ENCODE measurements at regions not wholly inside any gene's neighbourhood (a gene's known extent, or its start where the extent isn't known, plus 50 kb on each side); places are given as distances from the start of the nearest gene placed in this dataset.

DNA sequence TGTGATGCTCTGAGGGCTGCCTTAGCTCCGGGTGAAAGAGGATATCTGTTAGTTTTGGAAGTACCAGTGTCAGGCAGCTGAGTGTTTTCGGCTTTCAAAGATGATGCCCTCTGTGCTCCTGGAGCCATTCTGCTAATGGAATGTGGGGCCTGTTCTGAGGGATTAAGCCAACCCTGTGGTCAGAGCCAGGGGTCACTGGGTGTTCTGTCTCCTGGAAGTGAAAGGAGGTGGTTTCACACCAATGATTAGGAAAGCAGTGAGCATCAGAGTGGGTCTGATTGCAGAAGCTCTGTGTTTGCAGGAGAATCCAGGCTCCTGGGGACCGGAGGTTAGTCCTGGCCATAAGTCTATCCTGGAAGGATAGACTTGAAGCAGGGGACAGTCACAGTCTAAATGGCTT lies 94.6 kb downstream of the UQCRFS1 start:
- TF ChIP-seq, protein P1, sequence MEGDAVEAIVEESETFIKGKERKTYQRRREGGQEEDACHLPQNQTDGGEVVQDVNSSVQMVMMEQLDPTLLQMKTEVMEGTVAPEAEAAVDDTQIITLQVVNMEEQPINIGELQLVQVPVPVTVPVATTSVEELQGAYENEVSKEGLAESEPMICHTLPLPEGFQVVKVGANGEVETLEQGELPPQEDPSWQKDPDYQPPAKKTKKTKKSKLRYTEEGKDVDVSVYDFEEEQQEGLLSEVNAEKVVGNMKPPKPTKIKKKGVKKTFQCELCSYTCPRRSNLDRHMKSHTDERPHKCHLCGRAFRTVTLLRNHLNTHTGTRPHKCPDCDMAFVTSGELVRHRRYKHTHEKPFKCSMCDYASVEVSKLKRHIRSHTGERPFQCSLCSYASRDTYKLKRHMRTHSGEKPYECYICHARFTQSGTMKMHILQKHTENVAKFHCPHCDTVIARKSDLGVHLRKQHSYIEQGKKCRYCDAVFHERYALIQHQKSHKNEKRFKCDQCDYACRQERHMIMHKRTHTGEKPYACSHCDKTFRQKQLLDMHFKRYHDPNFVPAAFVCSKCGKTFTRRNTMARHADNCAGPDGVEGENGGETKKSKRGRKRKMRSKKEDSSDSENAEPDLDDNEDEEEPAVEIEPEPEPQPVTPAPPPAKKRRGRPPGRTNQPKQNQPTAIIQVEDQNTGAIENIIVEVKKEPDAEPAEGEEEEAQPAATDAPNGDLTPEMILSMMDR (conservative IDR thresholded peaks at IDR 0.05) = no peak
- no peaks in the 10 kb centered on the region for H3K4me1 Mint-ChIP-seq
- H3K36me3 Mint-ChIP-seq (ENCODE audit: low read depth) = no peaks in the 10 kb centered on the region
- no peak overlapping the region for H3K4me3 Mint-ChIP-seq
- peaks cover 5% of the 10 kb centered on the region for H3K27me3 Mint-ChIP-seq (ENCODE audit: low read depth)
- H3K9me3 Mint-ChIP-seq = no peaks in the 10 kb centered on the region
- DNase-seq (ENCODE audit: low read depth, low spot score) = no peak
- no peak overlapping the region for H3K27ac Mint-ChIP-seq (ENCODE audit: unreplicated experiment)

DNA sequence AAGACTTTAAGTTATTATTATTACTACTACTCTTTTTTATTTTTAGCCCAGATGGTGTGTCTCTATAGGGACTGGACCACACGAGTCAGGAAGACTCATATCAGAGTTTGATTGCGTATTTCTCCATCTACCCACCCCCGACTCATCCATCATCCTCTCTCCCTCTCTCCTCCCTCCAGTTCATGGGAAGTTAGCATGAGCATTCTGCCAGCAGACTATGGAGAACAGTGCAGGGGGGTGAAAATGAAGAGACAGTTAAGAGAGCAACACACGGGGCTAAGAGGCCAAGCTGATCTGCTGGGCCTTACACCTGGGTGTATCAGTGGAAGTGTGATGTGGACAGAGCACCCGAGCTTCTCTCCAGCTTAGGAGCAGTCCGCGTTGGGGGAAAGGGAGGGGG lies 95.0 kb downstream of the UQCRFS1 start:
- Mint-ChIP-seq H3K27ac (ENCODE audit: unreplicated experiment) (no peak overlapping the region), H3K4me3 (no peak overlapping the region), H3K4me1 (no peaks in the 10 kb centered on the region), H3K9me3 (no peaks in the 10 kb centered on the region), H3K36me3 (ENCODE audit: low read depth) (no peaks in the 10 kb centered on the region), H3K27me3 (ENCODE audit: low read depth) (peaks cover 3% of the 10 kb centered on the region)
- DNase-seq (ENCODE audit: low read depth, low spot score) = no peak
- TF ChIP-seq, protein P1 (conservative IDR thresholded peaks at IDR 0.05) = no peak

DNA sequence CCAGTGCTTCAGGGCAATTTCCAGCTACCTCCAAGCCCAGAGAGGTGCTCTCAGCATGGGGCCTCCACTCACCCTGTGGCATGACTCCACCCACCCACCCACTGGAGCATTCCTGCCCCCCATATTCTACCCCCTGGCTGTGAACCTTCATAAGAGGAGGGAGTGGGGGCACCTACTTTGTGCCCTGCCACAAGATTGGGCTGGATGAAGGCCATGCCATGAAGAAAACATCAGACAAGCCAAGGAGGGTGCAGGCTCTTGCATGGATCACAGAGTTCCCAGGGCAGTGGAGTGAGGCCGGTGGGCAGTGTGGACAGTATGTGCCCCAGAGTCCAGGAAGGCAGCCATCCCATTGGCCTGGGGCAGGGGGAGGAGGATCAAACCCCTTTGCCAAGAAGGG lies 97.8 kb downstream of the UQCRFS1 start:
- no peak overlapping the region for H3K27ac Mint-ChIP-seq (ENCODE audit: unreplicated experiment)
- H3K36me3 Mint-ChIP-seq (ENCODE audit: low read depth) = no peaks in the 10 kb centered on the region
- TF ChIP-seq, protein P1 (conservative IDR thresholded peaks at IDR 0.05) = no peak
- H3K4me3 Mint-ChIP-seq = no peak overlapping the region
- peaks cover 18% of the 10 kb centered on the region for H3K27me3 Mint-ChIP-seq (ENCODE audit: low read depth)
- no peaks in the 10 kb centered on the region for H3K4me1 Mint-ChIP-seq
- DNase-seq (ENCODE audit: low read depth, low spot score) = no peak
- no peaks in the 10 kb centered on the region for H3K9me3 Mint-ChIP-seq

DNA sequence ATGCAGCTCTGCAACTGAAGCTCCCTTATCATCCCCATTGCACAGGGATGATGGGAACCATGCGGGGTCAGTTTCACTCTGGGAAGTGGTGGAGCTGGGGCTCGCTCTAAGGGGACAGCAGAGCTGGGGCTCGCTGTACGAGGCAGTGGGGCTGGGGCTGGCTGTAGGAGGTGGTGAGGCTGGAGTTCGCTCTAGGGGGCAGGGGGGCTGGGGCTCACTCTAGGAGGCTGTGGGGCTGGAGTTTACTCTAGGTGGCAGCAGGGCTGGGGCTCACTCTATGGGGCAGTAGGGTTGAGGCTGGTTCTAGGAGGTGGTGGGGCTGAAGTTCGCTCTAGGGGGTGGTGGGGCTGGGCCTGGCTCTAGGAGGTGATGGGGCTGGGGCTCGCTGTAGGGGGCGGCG lies 99.1 kb downstream of the UQCRFS1 start:
- Mint-ChIP-seq H3K4me1 (no peaks in the 10 kb centered on the region), H3K9me3 (no peaks in the 10 kb centered on the region), H3K27ac (ENCODE audit: unreplicated experiment) (no peak overlapping the region), H3K27me3 (ENCODE audit: low read depth) (peaks cover 19% of the 10 kb centered on the region), H3K4me3 (no peak overlapping the region), H3K36me3 (ENCODE audit: low read depth) (no peaks in the 10 kb centered on the region)
- TF ChIP-seq, protein P1 (conservative IDR thresholded peaks at IDR 0.05) = no peak
- DNase-seq (ENCODE audit: low read depth, low spot score) = no peak

DNA sequence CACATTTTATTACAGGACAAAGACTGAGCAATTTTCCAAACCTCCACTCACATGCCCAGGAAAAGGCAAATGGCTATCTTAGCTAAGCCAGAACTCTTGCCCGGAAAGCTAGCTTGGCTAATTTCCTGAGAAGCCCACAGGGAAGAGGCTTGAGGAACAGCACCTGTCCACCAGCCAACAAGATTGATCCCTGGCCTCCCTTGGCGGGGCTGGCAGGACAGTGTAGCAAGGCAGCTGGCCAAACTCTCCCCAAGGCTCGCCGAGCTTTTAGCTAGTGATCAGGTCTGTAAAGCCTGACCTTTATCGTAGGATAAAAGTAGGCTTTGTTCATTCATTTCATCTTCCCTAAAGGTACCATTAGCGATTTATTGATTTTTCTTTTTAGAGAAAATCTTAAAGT lies 101.4 kb downstream of the UQCRFS1 start:
- no peak for DNase-seq (ENCODE audit: low read depth, low spot score)
- Mint-ChIP-seq H3K4me1 (no peaks in the 10 kb centered on the region), H3K27ac (ENCODE audit: unreplicated experiment) (no peak overlapping the region), H3K27me3 (ENCODE audit: low read depth) (peaks cover 22% of the 10 kb centered on the region), H3K36me3 (ENCODE audit: low read depth) (no peaks in the 10 kb centered on the region), H3K4me3 (no peak overlapping the region), H3K9me3 (no peaks in the 10 kb centered on the region)
- TF ChIP-seq, protein P1 (conservative IDR thresholded peaks at IDR 0.05) = no peak

DNA sequence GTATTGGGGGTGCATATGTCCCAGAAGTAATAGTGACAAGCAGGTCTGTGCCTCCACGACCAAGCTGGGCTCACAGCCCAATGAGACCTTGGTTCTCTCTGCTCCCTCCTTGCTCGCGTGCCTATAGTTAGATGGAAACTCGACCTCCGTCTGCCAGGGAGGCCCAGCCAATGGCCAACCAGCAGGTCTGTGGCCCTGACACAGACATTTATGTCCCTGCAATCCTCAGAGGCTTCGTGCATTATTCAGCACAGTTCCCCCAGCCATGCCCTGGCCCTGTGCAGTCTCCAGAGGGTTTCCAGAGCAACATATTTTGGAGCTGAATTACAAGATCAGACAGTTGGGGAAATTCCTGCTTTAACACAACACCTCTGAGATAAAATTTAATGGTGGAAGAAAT lies 105.1 kb downstream of the UQCRFS1 start:
- H3K4me1 Mint-ChIP-seq = no peaks in the 10 kb centered on the region
- no peak overlapping the region for H3K27ac Mint-ChIP-seq (ENCODE audit: unreplicated experiment)
- no peak overlapping the region for H3K4me3 Mint-ChIP-seq
- no peaks in the 10 kb centered on the region for H3K9me3 Mint-ChIP-seq
- TF ChIP-seq, protein P1 (conservative IDR thresholded peaks at IDR 0.05) = no peak
- H3K27me3 Mint-ChIP-seq (ENCODE audit: low read depth) = peaks cover 24% of the 10 kb centered on the region
- no peak for DNase-seq (ENCODE audit: low read depth, low spot score)
- H3K36me3 Mint-ChIP-seq (ENCODE audit: low read depth) = no peaks in the 10 kb centered on the region
